ENCODE measurements at regions not wholly inside any gene's neighbourhood (a gene's known extent, or its start where the extent isn't known, plus 50 kb on each side); places are given as distances from the start of the nearest gene placed in this dataset.

DNA sequence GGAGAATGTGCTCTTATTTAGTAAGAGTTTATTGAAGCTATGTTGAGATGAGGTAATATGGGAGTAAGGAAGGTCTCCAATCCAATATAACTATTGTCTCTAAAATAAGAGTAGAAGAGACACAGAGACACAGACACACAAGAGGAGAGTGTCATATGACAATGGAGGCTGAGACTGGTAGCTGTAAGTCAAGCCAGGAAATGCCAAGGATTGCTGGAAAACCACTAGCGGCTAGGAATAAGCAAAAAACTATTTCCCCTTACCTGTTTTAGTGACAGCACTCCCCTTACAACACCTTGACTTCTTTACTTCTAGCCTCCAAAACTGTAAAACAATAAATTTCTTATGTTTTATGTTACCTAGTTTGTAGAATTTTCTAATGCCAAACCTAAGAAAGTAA, 1652.8 kb downstream of the LRRC4C start:
- H3K4me1 Mint-ChIP-seq (ENCODE audit: low read depth, unreplicated experiment) = no peaks in the 10 kb centered on the region
- peaks cover 10% of the 10 kb centered on the region for H3K9me3 Mint-ChIP-seq (ENCODE audit: unreplicated experiment)
- TF ChIP-seq, protein P1, sequence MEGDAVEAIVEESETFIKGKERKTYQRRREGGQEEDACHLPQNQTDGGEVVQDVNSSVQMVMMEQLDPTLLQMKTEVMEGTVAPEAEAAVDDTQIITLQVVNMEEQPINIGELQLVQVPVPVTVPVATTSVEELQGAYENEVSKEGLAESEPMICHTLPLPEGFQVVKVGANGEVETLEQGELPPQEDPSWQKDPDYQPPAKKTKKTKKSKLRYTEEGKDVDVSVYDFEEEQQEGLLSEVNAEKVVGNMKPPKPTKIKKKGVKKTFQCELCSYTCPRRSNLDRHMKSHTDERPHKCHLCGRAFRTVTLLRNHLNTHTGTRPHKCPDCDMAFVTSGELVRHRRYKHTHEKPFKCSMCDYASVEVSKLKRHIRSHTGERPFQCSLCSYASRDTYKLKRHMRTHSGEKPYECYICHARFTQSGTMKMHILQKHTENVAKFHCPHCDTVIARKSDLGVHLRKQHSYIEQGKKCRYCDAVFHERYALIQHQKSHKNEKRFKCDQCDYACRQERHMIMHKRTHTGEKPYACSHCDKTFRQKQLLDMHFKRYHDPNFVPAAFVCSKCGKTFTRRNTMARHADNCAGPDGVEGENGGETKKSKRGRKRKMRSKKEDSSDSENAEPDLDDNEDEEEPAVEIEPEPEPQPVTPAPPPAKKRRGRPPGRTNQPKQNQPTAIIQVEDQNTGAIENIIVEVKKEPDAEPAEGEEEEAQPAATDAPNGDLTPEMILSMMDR (IDR thresholded peaks at IDR 0.05; ENCODE audit: insufficient read depth in 1 of 2, low read depth in 1 of 2, low read length in 1 of 2, severe bottlenecking in 1 of 2, unreplicated experiment in 1 of 2) = no peak
- ChIA-PET POLR2A (no interaction called here), CTCF (no interaction called here)
- DNase-seq = no peak
- H3K4me3 Mint-ChIP-seq (ENCODE audit: unreplicated experiment) = no peak overlapping the region
- H3K36me3 Mint-ChIP-seq (ENCODE audit: insufficient read depth, unreplicated experiment) = no peaks in the 10 kb centered on the region
- no peak overlapping the region for H3K27ac Mint-ChIP-seq (ENCODE audit: unreplicated experiment)
- intact Hi-C loops (cut with micrococcal nuclease; ENCODE audit: unreplicated experiment) = no loop called here
- Histone ChIP-seq H3K9me3 (peaks cover 8% of the 10 kb centered on the region), H3K36me3 (ENCODE audit: control insufficient read depth, insufficient read depth, low read length) (no peaks in the 10 kb centered on the region), H3K27me3 (replicated peaks; ENCODE audit: control insufficient read depth, insufficient read depth, low read length) (no peaks in the 10 kb centered on the region), H3K4me1 (no peaks in the 10 kb centered on the region), H3K4me3 (ENCODE audit: low read depth, low read length) (no peak overlapping the region)
- BruUV-seq (replicated peaks) = no TSS peak
- no peaks in the 10 kb centered on the region for H3K27me3 Mint-ChIP-seq (ENCODE audit: insufficient read depth, unreplicated experiment)

DNA sequence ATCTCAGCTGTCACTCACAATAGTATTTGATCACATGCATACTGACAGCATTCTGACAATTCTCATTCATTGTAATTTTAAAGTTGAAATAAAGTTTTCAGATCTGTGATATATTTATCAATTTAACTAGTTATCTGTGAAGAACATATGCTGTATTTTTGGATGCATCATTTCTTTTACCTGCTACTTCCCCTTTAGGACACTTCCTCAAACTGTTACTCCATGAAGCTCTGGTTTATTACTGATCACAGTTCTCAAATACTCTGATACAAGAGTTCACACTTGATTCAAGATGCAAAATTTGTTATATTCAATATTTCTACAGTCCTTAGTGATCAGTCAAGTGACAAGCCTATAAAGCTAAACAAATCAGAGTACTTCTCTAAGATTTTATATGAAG, 1655.2 kb downstream of the LRRC4C start:
- no peaks in the 10 kb centered on the region for H3K27me3 Mint-ChIP-seq (ENCODE audit: insufficient read depth, unreplicated experiment)
- H3K36me3 Mint-ChIP-seq (ENCODE audit: insufficient read depth, unreplicated experiment) = no peaks in the 10 kb centered on the region
- no peak overlapping the region for H3K27ac Mint-ChIP-seq (ENCODE audit: unreplicated experiment)
- TF ChIP-seq, protein P1 (IDR thresholded peaks at IDR 0.05; ENCODE audit: insufficient read depth in 1 of 2, low read depth in 1 of 2, low read length in 1 of 2, severe bottlenecking in 1 of 2, unreplicated experiment in 1 of 2) = no peak
- no TSS peak for BruUV-seq (replicated peaks)
- Histone ChIP-seq H3K36me3 (ENCODE audit: control insufficient read depth, insufficient read depth, low read length) (no peaks in the 10 kb centered on the region), H3K4me1 (no peaks in the 10 kb centered on the region), H3K4me3 (ENCODE audit: low read depth, low read length) (no peak overlapping the region), H3K27me3 (replicated peaks; ENCODE audit: control insufficient read depth, insufficient read depth, low read length) (no peaks in the 10 kb centered on the region), H3K9me3 (peaks cover 8% of the 10 kb centered on the region; the same call in 1 of the 2 replicates)
- intact Hi-C loops (cut with micrococcal nuclease; ENCODE audit: unreplicated experiment) = no loop called here
- no peak overlapping the region for H3K4me3 Mint-ChIP-seq (ENCODE audit: unreplicated experiment)
- peaks cover 7% of the 10 kb centered on the region for H3K9me3 Mint-ChIP-seq (ENCODE audit: unreplicated experiment)
- H3K4me1 Mint-ChIP-seq (ENCODE audit: low read depth, unreplicated experiment) = no peaks in the 10 kb centered on the region
- DNase-seq = no peak
- CTCF ChIA-PET = no interaction called here
- POLR2A ChIA-PET = no interaction called here

DNA sequence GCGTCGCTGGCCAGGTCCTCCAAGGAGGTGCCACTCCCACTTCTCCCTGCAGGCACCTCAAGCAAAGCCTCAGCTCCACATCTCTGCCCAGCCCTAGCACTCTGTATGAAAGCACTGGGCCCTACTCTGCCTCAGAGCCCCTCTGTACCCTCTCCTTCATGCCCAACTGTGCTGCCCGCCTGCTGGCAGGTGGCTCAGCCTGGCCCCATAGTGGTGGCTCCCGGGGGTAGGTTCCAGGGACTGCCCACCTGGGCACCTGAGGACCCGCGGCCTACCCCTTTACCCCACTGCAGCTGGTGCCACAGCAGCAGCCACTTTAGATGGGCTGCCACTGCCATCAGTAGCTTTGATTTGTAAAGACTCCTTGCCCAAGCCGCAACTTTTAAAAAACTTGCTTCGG, 1672.8 kb downstream of the LRRC4C start:
- no peaks in the 10 kb centered on the region for H3K27me3 ChIP-seq (replicated peaks; ENCODE audit: control insufficient read depth, insufficient read depth, low read length)
- TF ChIP-seq, protein P1 (IDR thresholded peaks at IDR 0.05; ENCODE audit: insufficient read depth in 1 of 2, low read depth in 1 of 2, low read length in 1 of 2, severe bottlenecking in 1 of 2, unreplicated experiment in 1 of 2) = no peak
- no TSS peak for BruUV-seq (replicated peaks)
- CTCF ChIA-PET = no interaction called here
- Mint-ChIP-seq H3K36me3 (ENCODE audit: insufficient read depth, unreplicated experiment) (no peaks in the 10 kb centered on the region), H3K9me3 (ENCODE audit: unreplicated experiment) (no peaks in the 10 kb centered on the region), H3K4me1 (ENCODE audit: low read depth, unreplicated experiment) (no peaks in the 10 kb centered on the region), H3K27me3 (ENCODE audit: insufficient read depth, unreplicated experiment) (no peaks in the 10 kb centered on the region), H3K4me3 (ENCODE audit: unreplicated experiment) (no peak overlapping the region), H3K27ac (ENCODE audit: unreplicated experiment) (no peak overlapping the region)
- no peaks in the 10 kb centered on the region for H3K9me3 ChIP-seq
- no peaks in the 10 kb centered on the region for H3K4me1 ChIP-seq
- no peak overlapping the region for H3K4me3 ChIP-seq (ENCODE audit: low read depth, low read length)
- no peak for DNase-seq
- POLR2A ChIA-PET = no interaction called here
- H3K36me3 ChIP-seq (ENCODE audit: control insufficient read depth, insufficient read depth, low read length) = no peaks in the 10 kb centered on the region
- intact Hi-C loops (cut with micrococcal nuclease; ENCODE audit: unreplicated experiment) = no loop called here
